Hematopoietic multipotent progenitor cell treated with erythropoietin and hydrocortisone succinate and interleukin-3 and kit ligand, for 4 days (in vitro differentiated cells): ENCODE measurements at regions not wholly inside any gene's neighbourhood (a gene's known extent, or its start where the extent isn't known, plus 50 kb on each side); places are given as distances from the start of the nearest gene placed in this dataset.

ENCODE experiments used
- DNase-seq: peaks from one replicate; pipeline ENCODE4 v3.0.0-alpha.2; 2015

DNA sequence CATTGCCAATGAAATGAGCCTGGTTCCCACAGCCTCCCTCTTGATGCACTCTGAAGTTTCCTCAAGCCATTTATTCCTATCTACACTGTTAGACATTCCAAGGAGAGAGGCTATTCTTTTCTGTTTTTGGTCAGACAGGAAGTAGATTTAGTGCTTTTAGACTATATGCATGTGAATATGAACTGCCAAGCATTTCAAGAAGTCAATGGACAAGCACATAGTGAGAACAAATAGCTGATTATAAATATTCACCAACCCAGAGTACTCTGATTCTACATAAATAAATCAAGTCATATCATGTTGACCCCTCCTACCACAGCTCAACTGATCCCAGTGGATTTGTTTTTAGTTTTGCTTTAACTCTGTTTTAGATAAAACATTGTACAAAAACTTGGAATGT, 412.5 kb upstream of the RARB start:
- DNase-seq: no peak

DNA sequence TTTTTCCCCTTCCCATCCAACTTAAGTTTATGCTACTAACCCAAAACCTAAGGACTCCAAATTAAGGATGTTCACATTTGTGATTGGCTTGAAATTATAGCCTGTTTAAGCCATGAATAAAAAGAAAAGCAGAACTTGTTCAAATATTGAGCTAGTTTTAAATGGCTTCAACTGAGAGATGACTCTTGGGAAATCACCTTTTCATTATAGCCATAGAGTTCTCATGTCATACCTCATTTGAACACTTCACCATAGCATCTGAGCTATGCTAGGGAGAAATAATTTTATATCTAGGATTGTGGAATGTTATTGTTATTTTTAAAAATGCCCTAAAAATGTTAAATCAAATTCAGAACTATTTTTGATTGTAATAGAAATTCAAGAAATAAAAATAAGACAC, 409.2 kb upstream of the RARB start:
- no peak for DNase-seq

GRCh38 chr3:25019506-25019905, 408.6 kb upstream of the RARB start:
- no peak for DNase-seq

GRCh38 chr3:25021816-25022215, 406.2 kb upstream of the RARB start:
- peak; percentile 16 for DNase-seq

- no peak for DNase-seq
Observed at GRCh38 chr3:25023876-25024275, 404.2 kb upstream of the RARB start.

GRCh38 chr3:25025236-25025635, 402.8 kb upstream of the RARB start:
- no peak for DNase-seq

DNA sequence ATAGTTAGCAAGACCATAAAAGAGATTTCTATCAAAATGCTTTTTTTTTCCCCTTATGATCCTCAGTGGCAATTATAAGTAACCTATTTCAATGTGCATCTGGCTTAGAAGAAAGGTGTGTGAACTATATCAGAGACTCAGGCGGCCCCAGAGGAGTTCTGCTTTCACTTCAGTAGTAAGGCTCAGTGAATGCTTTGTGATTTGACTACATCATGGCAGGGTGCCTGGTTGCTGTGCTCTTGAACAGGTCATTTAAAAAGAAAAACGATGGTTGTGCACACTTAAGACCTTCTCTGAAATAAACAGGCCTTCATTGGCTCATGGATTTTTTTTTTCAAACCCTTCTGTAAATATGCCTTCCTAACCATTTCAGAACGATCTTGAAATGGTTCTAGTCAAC, 400.4 kb upstream of the RARB start:
- no peak for DNase-seq

DNA sequence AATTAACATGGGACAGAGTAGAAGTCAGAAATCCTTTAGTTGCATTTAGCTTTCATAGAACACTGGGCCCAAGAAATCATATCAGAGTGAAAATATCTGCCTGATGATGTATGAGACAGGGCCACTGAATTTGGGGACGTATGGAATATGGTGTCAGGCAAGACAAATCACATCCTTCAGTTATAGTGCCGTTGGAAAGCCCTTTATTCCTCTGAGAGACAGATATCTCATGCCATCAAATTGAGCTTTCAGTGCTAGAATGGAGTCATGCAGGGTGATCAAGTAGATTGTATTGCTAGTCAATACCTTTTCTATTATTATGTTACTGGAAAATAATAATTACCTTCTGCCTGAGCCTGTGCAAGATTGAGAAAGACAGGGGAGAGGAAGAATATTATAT, 398.2 kb upstream of the RARB start:
- DNase-seq: no peak

DNA sequence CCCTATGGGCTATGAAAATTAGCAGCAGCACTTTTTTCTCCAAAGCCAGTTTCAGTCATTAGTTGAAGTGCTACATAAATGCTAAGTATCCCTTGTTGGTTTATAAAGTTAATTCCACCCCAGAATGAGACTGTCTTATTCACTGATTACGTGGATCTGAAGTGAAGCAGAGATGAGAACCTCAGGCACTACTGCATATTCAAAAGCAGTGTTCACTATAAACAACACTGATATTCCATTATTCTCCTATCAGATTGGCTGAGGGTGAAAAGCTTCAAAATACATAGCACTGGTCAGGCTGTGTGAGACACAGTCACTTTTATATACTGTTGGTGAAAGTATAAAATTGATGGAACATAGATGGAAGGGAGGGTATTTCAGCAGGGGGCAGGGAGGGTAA, 395.7 kb upstream of the RARB start:
- DNase-seq: no peak

GRCh38 chr3:25033407-25034029, 394.5 kb upstream of the RARB start:
- DNase-seq: peak; percentile 73

DNA sequence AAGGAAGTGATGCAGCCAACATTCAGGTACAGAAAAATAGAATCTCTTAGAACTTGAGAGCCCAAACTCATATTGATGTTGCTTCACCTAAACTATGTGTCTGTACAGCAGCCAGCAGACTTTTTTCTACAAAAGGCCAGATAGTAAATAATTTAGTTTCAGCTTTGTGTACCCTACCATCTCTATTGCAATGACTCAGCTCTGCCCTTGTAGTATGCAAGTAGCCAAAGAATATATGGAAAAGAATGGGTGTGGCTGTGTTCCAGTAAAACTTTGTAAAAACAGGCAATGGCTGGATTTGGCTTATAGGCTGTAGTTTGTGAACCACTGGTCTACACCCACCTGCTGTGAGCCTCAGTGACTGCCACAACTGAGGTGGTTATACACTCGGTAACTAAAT, 392.5 kb upstream of the RARB start:
- no peak for DNase-seq

GRCh38 chr3:25036633-25037032, 391.4 kb upstream of the RARB start:
- no peak for DNase-seq

DNA sequence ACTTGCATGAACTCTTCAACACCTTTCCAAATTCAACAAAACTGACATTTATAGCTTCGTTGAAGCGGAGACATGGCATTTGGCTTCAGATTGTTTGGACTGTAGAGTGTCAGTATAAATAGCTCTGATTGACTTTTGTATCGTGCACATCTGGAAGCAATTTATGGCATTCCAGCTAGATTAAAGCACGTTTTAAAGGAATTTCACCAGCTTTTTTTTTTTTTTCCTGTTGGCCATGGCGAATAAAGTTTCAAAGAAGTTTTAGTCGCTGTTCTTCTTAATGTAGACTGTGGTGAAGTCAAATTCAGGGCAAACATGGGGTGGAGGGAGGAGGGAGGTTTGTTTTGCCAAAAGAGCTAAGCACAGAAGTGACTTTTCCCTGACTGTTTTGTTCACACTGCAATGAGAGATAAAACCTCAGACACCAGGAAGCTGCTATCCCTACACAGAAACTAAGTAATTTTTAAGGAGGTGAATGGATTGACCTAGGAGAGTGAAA, 391.0 kb upstream of the RARB start:
- DNase-seq: no peak

- DNase-seq: no peak
Observed at GRCh38 chr3:25038271-25038670, 389.8 kb upstream of the RARB start.

GRCh38 chr3:25038922-25039321, 389.1 kb upstream of the RARB start:
- no peak for DNase-seq

- no peak for DNase-seq
Observed at GRCh38 chr3:25040748-25041147, 387.3 kb upstream of the RARB start.

- no peak for DNase-seq
Observed at GRCh38 chr3:25041871-25042584, 386.0 kb upstream of the RARB start.

DNA sequence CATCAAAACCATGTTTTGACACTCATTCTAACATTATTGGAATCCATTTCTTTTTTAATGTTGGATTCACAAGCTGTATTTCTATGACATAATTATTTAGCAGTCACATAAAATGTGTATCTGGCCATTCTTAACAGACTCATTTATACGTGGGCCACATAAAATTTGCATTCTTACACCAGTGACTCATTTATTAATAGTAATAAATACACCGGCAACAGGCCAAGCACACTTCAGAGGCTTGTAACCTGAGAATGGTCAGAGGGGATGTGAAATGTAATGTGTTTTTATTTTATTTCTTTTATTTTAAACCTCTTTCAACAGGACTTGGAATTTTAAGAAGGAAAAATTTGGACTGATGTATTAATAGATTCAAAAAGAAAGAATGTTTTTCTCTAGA, 384.9 kb upstream of the RARB start:
- no peak for DNase-seq

DNA sequence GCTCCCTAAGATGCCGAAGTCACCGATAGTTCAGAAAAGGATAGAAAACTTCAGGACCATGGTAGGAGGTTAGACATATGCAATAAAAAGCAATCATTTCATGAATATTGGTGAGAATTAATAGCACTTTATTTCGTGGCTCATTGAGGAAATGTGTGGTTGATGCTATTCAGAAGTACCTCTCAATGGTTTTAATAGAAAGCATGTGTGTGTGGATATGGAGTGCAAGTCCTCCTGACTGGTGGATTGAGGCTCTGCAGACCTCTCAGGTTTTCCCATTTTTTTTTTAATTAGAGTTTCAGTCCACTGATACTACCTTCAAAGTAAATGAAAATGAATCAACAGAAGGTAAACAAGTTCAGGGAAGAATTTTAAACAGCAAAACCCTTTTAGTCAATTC, 384.3 kb upstream of the RARB start:
- DNase-seq: no peak

DNA sequence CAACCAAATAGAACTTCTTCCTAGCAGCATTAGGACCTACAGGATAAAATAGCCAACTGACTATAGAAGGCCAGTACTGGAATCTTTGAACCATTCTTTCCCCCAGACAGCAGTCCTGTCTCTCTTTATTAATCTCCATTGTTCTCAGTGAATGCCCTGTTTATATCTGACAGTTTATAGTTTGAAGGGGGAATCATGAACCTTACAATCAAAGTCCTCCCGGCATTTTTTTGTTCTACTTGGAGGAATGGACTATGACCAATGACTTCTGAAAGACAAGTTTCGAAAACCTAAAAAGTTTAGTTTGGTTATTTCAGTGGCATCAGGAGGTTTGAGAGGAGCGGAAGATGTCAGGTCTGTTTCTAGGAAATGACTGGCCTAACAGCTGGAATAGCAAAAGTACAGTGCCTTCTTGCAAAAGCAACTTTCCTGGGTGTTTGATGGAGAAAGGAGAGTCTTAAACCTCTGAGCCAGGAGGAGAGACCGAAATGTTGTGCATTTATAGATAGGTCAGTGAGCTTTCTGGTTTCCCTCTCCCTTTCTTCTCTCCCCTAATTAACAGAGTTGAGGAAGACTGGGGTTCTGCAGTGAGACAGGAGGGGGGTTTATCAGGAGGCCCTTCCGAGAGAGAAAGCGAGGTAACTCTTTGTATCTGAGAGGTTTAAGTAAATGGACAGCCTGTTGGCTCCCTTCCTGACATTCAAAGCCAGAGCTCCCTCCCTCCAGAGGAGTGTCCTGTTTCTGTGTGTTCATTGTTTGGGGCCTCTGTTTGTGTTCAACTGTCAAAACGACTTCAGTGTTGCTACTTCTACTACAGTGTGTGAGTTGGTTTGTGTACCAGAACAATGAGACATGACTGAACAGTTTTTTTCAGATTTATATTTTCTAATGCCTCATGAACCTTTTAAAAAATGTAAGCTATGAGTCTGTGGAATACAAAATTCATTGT, 383.0 kb upstream of the RARB start:
- no peak for DNase-seq

GRCh38 chr3:25046911-25047771, 380.9 kb upstream of the RARB start:
- no peak for DNase-seq

GRCh38 chr3:25049304-25049703, 378.8 kb upstream of the RARB start:
- DNase-seq: no peak

DNA sequence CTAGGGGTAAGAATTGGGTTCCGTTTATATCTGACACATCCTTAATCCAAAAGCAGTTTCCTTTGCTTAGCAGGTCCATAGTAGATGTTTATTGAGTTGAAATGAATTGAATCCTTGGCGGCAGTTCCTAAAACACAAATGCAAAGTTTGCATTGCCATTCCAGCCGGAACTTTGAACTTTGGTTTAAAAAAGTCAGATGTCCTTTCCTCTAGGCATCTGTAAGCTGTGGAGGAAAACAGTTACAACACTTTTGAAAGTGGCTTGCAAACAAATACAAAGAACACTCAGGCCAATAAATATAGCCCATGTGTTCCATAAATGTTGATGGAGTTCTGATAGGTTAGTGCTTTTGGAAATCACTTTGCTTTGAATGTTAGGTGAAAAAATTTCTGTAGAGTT, 374.7 kb upstream of the RARB start:
- no peak for DNase-seq
